Esophagus squamous epithelium (tissue), 5 donors: ENCODE measurements at regions not wholly inside any gene's neighbourhood (a gene's known extent, or its start where the extent isn't known, plus 50 kb on each side); places are given as distances from the start of the nearest gene placed in this dataset.

Experiments
- DNase-seq: peaks from one replicate; lab custom pipeline; 2025; lab: John Stamatoyannopoulos, UW
- H3K27ac ChIP-seq, 4 donors: fragments of 200-600 bp; sonication (generic); one replicate each; pipeline ENCODE4 v1.5.1; 2016 to 2019; ENCODE audit warnings: mild to moderate bottlenecking in 1 of 4
- H3K27me3 ChIP-seq, 4 donors: fragments of 200-600 bp; sonication (generic); 1 replicate in 3 of 4; 2 replicates in 1 of 4; pipeline versions ENCODE4 v1.5.1 to v1.6.0; 2017 to 2021; ENCODE audit warnings: antibody characterized with exemption in 1 of 4
- H3K36me3 ChIP-seq, 3 donors: fragments of 200-600 bp; sonication (generic); one replicate each; pipeline ENCODE4 v1.5.1; 2016 to 2019
- H3K4me1 ChIP-seq, 3 donors: fragments of 200-600 bp; sonication (generic); one replicate each; pipeline ENCODE4 v1.5.1; 2017 to 2019
- H3K4me3 ChIP-seq, 4 donors: fragments of 200-600 bp; sonication (generic); 1 replicate in 3 of 4; 2 replicates in 1 of 4; pipeline ENCODE4 v1.5.1; 2016 to 2019; ENCODE audit warnings: mild to moderate bottlenecking in 2 of 4, moderate library complexity in 1 of 4
- H3K9me3 ChIP-seq, 3 donors: fragments of 200-600 bp; sonication (generic); one replicate each; pipeline ENCODE4 v1.5.1; 2016 to 2019
- POLR2A ChIP-seq, 4 donors: fragments of 450-650 bp; IDR thresholded peaks; one replicate each; pipeline ENCODE4 v1.6.1; 2017; ENCODE audit warnings: antibody characterized with exemption in 4 of 4, mild to moderate bottlenecking in 4 of 4, moderate library complexity in 3 of 4
- WGBS, 2 donors: methylation state at CpG; one replicate each; pipeline ENCODE4 v1.1.5; 2018; 5-methylcytosine and 5-hydroxymethylcytosine counted together
- intact Hi-C: fragments of 100-400 bp; cut with DNase I; formaldehyde crosslinking; loops from one replicate; pipeline ENCODE4 v1.15.0; 2022
- TF ChIP-seq, protein P1 (sequence below), 6 experiments: fragments of 450-650 bp in 4 of 6; fragments of 200-600 bp in 2 of 6; sonication (generic) in 2 of 6; IDR thresholded peaks; one replicate each; pipeline ENCODE4 v1.5.1; 2016 to 2019; ENCODE audit warnings: antibody characterized with exemption in 6 of 6, mild to moderate bottlenecking in 4 of 6, moderate library complexity in 4 of 6
- donor health status: DM: yes; HTN: yes; CAD: no.

DNA sequence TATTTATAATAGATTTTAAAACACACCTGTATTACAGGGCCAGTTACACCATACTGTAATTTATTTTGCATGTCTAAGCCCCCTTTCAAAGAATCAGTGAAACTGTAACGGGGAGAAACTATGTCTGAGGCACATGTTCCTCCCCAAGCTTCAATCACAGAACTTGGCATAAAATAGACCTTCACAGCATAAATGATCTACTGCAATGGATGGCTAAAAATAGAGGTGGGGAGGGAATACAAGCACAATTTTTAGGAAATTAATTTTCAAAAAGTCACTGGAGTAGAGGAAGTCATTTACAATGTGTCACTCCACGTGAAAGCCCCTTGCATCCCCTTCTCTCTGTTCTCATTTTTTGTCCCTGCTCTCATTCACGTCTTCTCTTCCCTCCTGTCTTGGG is 385.2 kb downstream of the TNS3 start:
- no peaks in the 10 kb centered on the region for H3K4me1 ChIP-seq
- no peak overlapping the region for H3K4me3 ChIP-seq
- H3K27ac ChIP-seq = no peak overlapping the region
- H3K9me3 ChIP-seq = no peaks in the 10 kb centered on the region
- WGBS, 2 donors = 46 to 51% methylated on average over 3 of the region's 3 CpGs
- DNase-seq = no peak
- TF ChIP-seq POLR2A (IDR thresholded peaks at IDR 0.05) = no peak
- TF ChIP-seq, protein P1, sequence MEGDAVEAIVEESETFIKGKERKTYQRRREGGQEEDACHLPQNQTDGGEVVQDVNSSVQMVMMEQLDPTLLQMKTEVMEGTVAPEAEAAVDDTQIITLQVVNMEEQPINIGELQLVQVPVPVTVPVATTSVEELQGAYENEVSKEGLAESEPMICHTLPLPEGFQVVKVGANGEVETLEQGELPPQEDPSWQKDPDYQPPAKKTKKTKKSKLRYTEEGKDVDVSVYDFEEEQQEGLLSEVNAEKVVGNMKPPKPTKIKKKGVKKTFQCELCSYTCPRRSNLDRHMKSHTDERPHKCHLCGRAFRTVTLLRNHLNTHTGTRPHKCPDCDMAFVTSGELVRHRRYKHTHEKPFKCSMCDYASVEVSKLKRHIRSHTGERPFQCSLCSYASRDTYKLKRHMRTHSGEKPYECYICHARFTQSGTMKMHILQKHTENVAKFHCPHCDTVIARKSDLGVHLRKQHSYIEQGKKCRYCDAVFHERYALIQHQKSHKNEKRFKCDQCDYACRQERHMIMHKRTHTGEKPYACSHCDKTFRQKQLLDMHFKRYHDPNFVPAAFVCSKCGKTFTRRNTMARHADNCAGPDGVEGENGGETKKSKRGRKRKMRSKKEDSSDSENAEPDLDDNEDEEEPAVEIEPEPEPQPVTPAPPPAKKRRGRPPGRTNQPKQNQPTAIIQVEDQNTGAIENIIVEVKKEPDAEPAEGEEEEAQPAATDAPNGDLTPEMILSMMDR (IDR thresholded peaks at IDR 0.05) = no peak
- intact Hi-C loops = no loop called here
- no peaks in the 10 kb centered on the region for H3K36me3 ChIP-seq
- no peaks in the 10 kb centered on the region for H3K27me3 ChIP-seq

DNA sequence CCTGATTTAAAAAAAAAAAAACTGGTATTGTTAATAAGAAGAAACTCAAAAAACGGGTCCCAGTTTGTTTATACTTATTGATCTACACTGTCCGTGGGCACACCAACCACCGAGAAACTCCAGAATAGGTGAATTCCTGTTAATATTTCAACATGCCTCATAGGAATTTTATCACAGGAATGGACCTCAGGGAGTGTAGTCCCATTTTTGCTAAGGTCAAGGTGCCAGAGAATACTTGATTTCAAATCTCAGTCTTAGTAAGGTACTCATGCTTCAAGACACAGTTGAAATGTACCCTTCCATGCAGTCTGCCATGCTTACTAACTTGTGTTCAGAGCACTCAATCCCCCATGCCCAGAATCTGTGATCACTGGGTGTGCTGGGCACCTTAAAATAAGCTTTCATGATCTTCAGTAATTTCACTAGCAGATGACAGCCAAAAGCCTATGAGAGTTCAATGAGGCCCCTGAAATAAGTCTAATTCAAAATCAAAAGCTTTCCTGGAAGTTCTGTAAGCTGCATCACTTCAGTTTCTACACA is 385.7 kb downstream of the TNS3 start:
- no peak for DNase-seq
- intact Hi-C loops = no loop called here
- Histone ChIP-seq H3K9me3 (no peaks in the 10 kb centered on the region), H3K36me3 (no peaks in the 10 kb centered on the region), H3K4me1 (no peaks in the 10 kb centered on the region), H3K27ac (no peak overlapping the region), H3K4me3 (no peak overlapping the region), H3K27me3 (no peaks in the 10 kb centered on the region)
- TF ChIP-seq, protein P1 (IDR thresholded peaks at IDR 0.05) = no peak
- TF ChIP-seq POLR2A (IDR thresholded peaks at IDR 0.05) = no peak
- 61 to 72% methylated on average over 3 of the region's 3 CpGs for WGBS, 2 donors

DNA sequence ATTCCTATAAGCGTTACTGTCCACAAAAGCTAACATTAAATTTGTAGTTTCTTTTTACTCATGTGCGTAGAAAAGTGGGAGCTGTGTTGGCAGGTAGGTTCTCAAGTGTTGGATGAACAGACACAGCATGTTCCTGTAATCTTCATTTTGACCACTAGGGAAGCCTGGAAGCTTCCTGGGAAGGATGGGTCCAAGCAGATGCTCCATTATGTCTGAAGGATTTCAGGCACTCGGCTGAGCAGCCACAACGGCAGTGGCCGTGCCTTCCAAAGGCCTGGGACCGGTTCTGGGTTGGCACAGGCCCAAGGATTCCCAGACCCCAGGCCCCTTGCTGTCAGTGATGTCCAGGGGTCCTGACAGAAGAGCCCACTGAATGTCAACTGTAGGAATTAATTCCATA is 386.3 kb downstream of the TNS3 start:
- intact Hi-C loops = no loop called here
- no peak for DNase-seq

DNA sequence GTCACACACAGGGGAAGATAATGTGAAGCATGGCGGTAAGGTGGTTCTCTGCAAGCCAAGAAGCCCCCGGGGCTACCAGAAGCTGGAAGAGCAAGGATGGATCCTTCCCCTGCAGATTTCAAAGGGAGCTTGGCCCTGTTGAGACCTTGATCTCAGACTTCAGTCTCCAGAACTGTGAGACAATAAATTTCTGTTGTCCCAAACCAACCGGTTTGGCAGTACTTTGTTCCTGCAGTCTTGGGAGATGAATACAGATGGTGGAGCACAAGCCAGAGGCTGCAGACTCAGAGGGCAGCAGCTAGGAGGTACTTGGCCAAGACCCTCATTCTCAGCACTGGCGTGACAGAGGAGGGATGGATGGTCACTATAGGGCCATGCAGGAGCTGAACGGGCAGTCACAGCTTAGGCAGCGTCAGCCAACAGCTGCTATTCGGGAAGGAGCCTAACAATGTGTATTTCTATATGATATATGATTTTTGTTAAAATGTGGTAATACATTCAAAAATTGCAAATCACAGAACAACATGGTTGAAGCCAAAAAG is 387.3 kb downstream of the TNS3 start:
- Histone ChIP-seq H3K9me3 (no peaks in the 10 kb centered on the region), H3K27ac (no peak overlapping the region), H3K4me1 (no peaks in the 10 kb centered on the region), H3K4me3 (no peak overlapping the region), H3K36me3 (no peaks in the 10 kb centered on the region), H3K27me3 (no peaks in the 10 kb centered on the region)
- intact Hi-C loops = no loop called here
- no peak for TF ChIP-seq POLR2A (IDR thresholded peaks at IDR 0.05)
- TF ChIP-seq, protein P1 (IDR thresholded peaks at IDR 0.05) = no peak
- 78 to 82% methylated on average over 7 of the region's 7 CpGs for WGBS, 2 donors
- DNase-seq = no peak

More for the DNA sequence above, 386.3 kb downstream of the TNS3 start:
- Histone ChIP-seq H3K27me3 (no peaks in the 10 kb centered on the region), H3K9me3 (no peaks in the 10 kb centered on the region), H3K36me3 (no peaks in the 10 kb centered on the region), H3K4me3 (no peak overlapping the region), H3K27ac (no peak overlapping the region), H3K4me1 (no peaks in the 10 kb centered on the region)
- TF ChIP-seq POLR2A (IDR thresholded peaks at IDR 0.05) = no peak
- TF ChIP-seq, protein P1 (IDR thresholded peaks at IDR 0.05) = no peak
- WGBS, 2 donors = 74 to 85% methylated on average over 4 to 6 of the region's 6 CpGs

DNA sequence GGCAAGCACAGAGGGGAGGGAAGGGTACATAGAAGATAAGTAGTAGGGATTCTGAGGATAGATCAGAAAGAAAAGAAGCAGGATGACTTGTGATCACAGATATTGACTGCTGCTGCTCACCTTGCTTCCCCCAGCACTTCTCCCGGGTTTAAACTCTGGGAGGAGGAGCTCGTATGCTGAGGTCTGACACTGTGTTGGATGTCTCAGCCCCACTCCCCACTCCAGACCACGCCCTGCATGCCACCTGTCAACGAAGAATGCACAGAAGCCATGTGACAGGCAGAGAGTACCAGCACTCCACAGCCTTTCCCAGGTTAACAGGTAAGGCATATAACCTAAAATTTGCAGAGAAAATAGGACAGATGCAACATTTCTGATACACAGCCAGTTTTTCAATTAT is 388.9 kb downstream of the TNS3 start:
- no peaks in the 10 kb centered on the region for H3K27me3 ChIP-seq
- no peak overlapping the region for H3K4me3 ChIP-seq
- intact Hi-C loops = no loop called here
- DNase-seq = no peak
- H3K4me1 ChIP-seq = no peaks in the 10 kb centered on the region
- no peak overlapping the region for H3K27ac ChIP-seq
- no peaks in the 10 kb centered on the region for H3K36me3 ChIP-seq
- TF ChIP-seq POLR2A (IDR thresholded peaks at IDR 0.05) = no peak
- TF ChIP-seq, protein P1 (IDR thresholded peaks at IDR 0.05) = no peak
- H3K9me3 ChIP-seq = no peaks in the 10 kb centered on the region
- 53 to 56% methylated on average over 4 of the region's 4 CpGs for WGBS, 2 donors
